ENCODE measurements at regions not wholly inside any gene's neighbourhood (a gene's known extent, or its start where the extent isn't known, plus 50 kb on each side); places are given as distances from the start of the nearest gene placed in this dataset.

- ATAC-seq (ENCODE audit: low FRiP score) = no peak
- no peak for TF ChIP-seq CTCF (IDR thresholded peaks at IDR 0.05)
- no peak for DNase-seq (ENCODE audit: low spot score)
These were observed 273.2 kb upstream of the RGMA start for GRCh38 chr15:93362203-93362602.

GRCh38 chr15:93361703-93362102, 272.7 kb upstream of the RGMA start:
- TF ChIP-seq CTCF (IDR thresholded peaks at IDR 0.05) = no peak
- ATAC-seq (ENCODE audit: low FRiP score) (no peak), DNase-seq (ENCODE audit: low spot score) (no peak)

GRCh38 chr15:93360976-93361375, 272.0 kb upstream of the RGMA start:
- ATAC-seq (ENCODE audit: low FRiP score) (no peak), DNase-seq (ENCODE audit: low spot score) (no peak)
- TF ChIP-seq CTCF (IDR thresholded peaks at IDR 0.05) = no peak

GRCh38 chr15:93360318-93360717, 271.3 kb upstream of the RGMA start:
- ATAC-seq (ENCODE audit: low FRiP score) (no peak), DNase-seq (ENCODE audit: low spot score) (no peak)
- no peak for TF ChIP-seq CTCF (IDR thresholded peaks at IDR 0.05)

- ATAC-seq (ENCODE audit: low FRiP score) = no peak
- no peak for DNase-seq (ENCODE audit: low spot score)
- no peak for TF ChIP-seq CTCF (IDR thresholded peaks at IDR 0.05)
These were observed 270.6 kb upstream of the RGMA start for GRCh38 chr15:93359425-93360131.

- TF ChIP-seq CTCF (IDR thresholded peaks at IDR 0.05) = no peak
- DNase-seq (ENCODE audit: low spot score) (no peak), ATAC-seq (ENCODE audit: low FRiP score) (peak; percentile 41)
These were observed 270.0 kb upstream of the RGMA start for GRCh38 chr15:93359060-93359408.
